GM21786 (cell line): ENCODE measurements at regions not wholly inside any gene's neighbourhood (a gene's known extent, or its start where the extent isn't known, plus 50 kb on each side); places are given as distances from the start of the nearest gene placed in this dataset.

Source experiments
- ATAC-seq: cut with Tn5 transposase; IDR thresholded peaks from one replicate; pipeline ENCODE4 v1.9.1; 2021; ENCODE audit not compliant: unreplicated experiment

- ATAC-seq = no peak
Measured at GRCh38 chr19:28521614-28522544, 691.1 kb downstream of the UQCRFS1 start.

- no peak for ATAC-seq
Measured at GRCh38 chr19:28520998-28521568, 691.9 kb downstream of the UQCRFS1 start.

GRCh38 chr19:28519952-28520861, 692.7 kb downstream of the UQCRFS1 start:
- no peak for ATAC-seq

GRCh38 chr19:28519218-28519779, 693.7 kb downstream of the UQCRFS1 start:
- no peak for ATAC-seq

- no peak for ATAC-seq
Measured at GRCh38 chr19:28516415-28516872, 696.5 kb downstream of the UQCRFS1 start.

- ATAC-seq = no peak
Measured at GRCh38 chr19:28514166-28514565, 698.8 kb downstream of the UQCRFS1 start.

- ATAC-seq = no peak
Measured at GRCh38 chr19:28511655-28512054, 701.3 kb downstream of the UQCRFS1 start.

- no peak for ATAC-seq
Measured at GRCh38 chr19:28509079-28509895, 703.7 kb downstream of the UQCRFS1 start.

GRCh38 chr19:28508666-28509065, 704.3 kb downstream of the UQCRFS1 start:
- no peak for ATAC-seq

- ATAC-seq = no peak
Measured at GRCh38 chr19:28505933-28506332, 707.0 kb downstream of the UQCRFS1 start.

- no peak for ATAC-seq
Measured at GRCh38 chr19:28505134-28505533, 707.8 kb downstream of the UQCRFS1 start.

- ATAC-seq = no peak
Measured at GRCh38 chr19:28504727-28505126, 708.2 kb downstream of the UQCRFS1 start.

- ATAC-seq = no peak
Measured at GRCh38 chr19:28504139-28504538, 708.8 kb downstream of the UQCRFS1 start.

GRCh38 chr19:28502879-28503734, 709.8 kb downstream of the UQCRFS1 start:
- ATAC-seq = no peak

- ATAC-seq = no peak
Measured at GRCh38 chr19:28501976-28502375, 711.0 kb downstream of the UQCRFS1 start.

GRCh38 chr19:28500982-28501630, 711.8 kb downstream of the UQCRFS1 start:
- no peak for ATAC-seq

- ATAC-seq = no peak
Measured at GRCh38 chr19:28500296-28500695, 712.7 kb downstream of the UQCRFS1 start.

GRCh38 chr19:28498404-28498976, 714.5 kb downstream of the UQCRFS1 start:
- ATAC-seq = no peak
